ENCODE measurements at regions not wholly inside any gene's neighbourhood (a gene's known extent, or its start where the extent isn't known, plus 50 kb on each side); places are given as distances from the start of the nearest gene placed in this dataset.

- TF ChIP-seq POLR2A (IDR thresholded peaks at IDR 0.05) (no peak), POLR2AphosphoS5 (IDR thresholded peaks at IDR 0.05) (no peak)
- TF ChIP-seq, protein P1, sequence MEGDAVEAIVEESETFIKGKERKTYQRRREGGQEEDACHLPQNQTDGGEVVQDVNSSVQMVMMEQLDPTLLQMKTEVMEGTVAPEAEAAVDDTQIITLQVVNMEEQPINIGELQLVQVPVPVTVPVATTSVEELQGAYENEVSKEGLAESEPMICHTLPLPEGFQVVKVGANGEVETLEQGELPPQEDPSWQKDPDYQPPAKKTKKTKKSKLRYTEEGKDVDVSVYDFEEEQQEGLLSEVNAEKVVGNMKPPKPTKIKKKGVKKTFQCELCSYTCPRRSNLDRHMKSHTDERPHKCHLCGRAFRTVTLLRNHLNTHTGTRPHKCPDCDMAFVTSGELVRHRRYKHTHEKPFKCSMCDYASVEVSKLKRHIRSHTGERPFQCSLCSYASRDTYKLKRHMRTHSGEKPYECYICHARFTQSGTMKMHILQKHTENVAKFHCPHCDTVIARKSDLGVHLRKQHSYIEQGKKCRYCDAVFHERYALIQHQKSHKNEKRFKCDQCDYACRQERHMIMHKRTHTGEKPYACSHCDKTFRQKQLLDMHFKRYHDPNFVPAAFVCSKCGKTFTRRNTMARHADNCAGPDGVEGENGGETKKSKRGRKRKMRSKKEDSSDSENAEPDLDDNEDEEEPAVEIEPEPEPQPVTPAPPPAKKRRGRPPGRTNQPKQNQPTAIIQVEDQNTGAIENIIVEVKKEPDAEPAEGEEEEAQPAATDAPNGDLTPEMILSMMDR (IDR thresholded peaks at IDR 0.05 in 8 of 11, conservative IDR thresholded peaks at IDR 0.05 in 3 of 11): no peak
These were observed 95.7 kb downstream of the RBMX2 start for GRCh38 chrX:130497531-130497930.

All from spleen (tissue), 7 donors.